ENCODE measurements at regions not wholly inside any gene's neighbourhood (a gene's known extent, or its start where the extent isn't known, plus 50 kb on each side); places are given as distances from the start of the nearest gene placed in this dataset.

DNA sequence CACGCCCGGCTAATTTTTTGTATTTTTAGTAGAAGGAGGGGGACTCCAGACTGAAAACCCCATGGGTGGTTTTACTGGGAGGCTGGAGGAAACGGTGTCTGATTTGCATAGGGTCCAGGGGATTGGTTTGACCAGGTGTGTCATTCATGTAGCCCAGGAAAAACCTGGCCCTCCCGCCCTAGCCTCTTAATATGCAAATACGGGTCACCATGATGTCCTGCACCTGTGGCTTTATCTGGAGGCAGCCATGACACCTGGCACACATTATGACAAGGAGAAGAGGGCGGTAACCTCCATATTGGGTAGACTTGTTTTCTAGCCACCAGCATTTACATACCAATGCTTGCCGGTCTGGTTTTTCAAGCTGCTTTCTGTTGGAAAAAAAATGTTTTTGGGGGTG, 68.0 kb downstream of the TRIL start:
- TF ChIP-seq CTCF (IDR thresholded peaks at IDR 0.05) (no peak), FOXM1 (IDR thresholded peaks at IDR 0.05; ENCODE audit: low read depth) (no peak), SIN3A (IDR thresholded peaks at IDR 0.05; ENCODE audit: borderline replicate concordance, low read depth, low read length) (no peak), EZH2phosphoT487 (IDR thresholded peaks at IDR 0.05; ENCODE audit: borderline replicate concordance, low read depth) (no peak), NFIC (IDR thresholded peaks at IDR 0.05; ENCODE audit: borderline replicate concordance) (no peak), YY1 (IDR thresholded peaks at IDR 0.05; ENCODE audit: low read depth) (no peak)
- TF ChIP-seq, protein P1, sequence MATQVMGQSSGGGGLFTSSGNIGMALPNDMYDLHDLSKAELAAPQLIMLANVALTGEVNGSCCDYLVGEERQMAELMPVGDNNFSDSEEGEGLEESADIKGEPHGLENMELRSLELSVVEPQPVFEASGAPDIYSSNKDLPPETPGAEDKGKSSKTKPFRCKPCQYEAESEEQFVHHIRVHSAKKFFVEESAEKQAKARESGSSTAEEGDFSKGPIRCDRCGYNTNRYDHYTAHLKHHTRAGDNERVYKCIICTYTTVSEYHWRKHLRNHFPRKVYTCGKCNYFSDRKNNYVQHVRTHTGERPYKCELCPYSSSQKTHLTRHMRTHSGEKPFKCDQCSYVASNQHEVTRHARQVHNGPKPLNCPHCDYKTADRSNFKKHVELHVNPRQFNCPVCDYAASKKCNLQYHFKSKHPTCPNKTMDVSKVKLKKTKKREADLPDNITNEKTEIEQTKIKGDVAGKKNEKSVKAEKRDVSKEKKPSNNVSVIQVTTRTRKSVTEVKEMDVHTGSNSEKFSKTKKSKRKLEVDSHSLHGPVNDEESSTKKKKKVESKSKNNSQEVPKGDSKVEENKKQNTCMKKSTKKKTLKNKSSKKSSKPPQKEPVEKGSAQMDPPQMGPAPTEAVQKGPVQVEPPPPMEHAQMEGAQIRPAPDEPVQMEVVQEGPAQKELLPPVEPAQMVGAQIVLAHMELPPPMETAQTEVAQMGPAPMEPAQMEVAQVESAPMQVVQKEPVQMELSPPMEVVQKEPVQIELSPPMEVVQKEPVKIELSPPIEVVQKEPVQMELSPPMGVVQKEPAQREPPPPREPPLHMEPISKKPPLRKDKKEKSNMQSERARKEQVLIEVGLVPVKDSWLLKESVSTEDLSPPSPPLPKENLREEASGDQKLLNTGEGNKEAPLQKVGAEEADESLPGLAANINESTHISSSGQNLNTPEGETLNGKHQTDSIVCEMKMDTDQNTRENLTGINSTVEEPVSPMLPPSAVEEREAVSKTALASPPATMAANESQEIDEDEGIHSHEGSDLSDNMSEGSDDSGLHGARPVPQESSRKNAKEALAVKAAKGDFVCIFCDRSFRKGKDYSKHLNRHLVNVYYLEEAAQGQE (IDR thresholded peaks at IDR 0.05; ENCODE audit: low read depth, low read length), result no peak

Data from SK-N-SH (cell line).